K562 (cell line): ENCODE measurements at regions not wholly inside any gene's neighbourhood (a gene's known extent, or its start where the extent isn't known, plus 50 kb on each side); places are given as distances from the start of the nearest gene placed in this dataset.

Experiments
- BCL6 ChIP-seq: fragments of 250-450 bp; sonication (Bioruptor Pico); IDR thresholded peaks from 2 replicates; pipeline ENCODE4 v1.4.0; 2020
- ELF4 ChIP-seq: fragments of 450-650 bp; formaldehyde crosslinking; IDR thresholded peaks from 2 replicates; pipeline ENCODE4 v1.4.0; 2022; ENCODE audit warnings: missing genetic modification characterization
- EZH2 ChIP-seq: IDR thresholded peaks from 2 replicates; pipeline ENCODE4 v1.6.1; 2012; ENCODE audit warnings: low read depth, mild to moderate bottlenecking, inconsistent platforms, low read length, borderline replicate concordance
- XRCC4 ChIP-seq: IDR thresholded peaks from one replicate; pipeline ENCODE4 v1.6.1; 2011; ENCODE audit not compliant: insufficient read depth, insufficient read length; ENCODE audit errors: extremely low read depth
- ZNF12 ChIP-seq: sonication (generic); formaldehyde crosslinking; IDR thresholded peaks from 2 replicates; pipeline ENCODE4 v1.4.0; 2020; ENCODE audit warnings: mild to moderate bottlenecking, missing genetic modification reagents
- ZNF408 ChIP-seq: fragments of 250-450 bp; sonication (Bioruptor Pico); IDR thresholded peaks from 2 replicates; pipeline ENCODE4 v1.4.0; 2020; ENCODE audit warnings: low read depth, mild to moderate bottlenecking, moderate library complexity
- TF ChIP-seq, protein P1 (sequence below), 3 experiments: IDR thresholded peaks in 2 of 3; conservative IDR thresholded peaks in 1 of 3; 2 replicates each; pipeline ENCODE4 v1.5.1; 2011 to 2012; ENCODE audit warnings: low read length in 3 of 3, mild to moderate bottlenecking in 3 of 3, control low read depth in 2 of 3, improper control_type of control experiment in 1 of 3, inconsistent platforms in 1 of 3, low read depth in 1 of 3, mixed read lengths in 1 of 3, moderate library complexity in 1 of 3; ENCODE audit not compliant: insufficient read depth in 2 of 3
- TF ChIP-seq, protein P2 (sequence below): fragments of 150-350 bp; conservative IDR thresholded peaks from 2 replicates; pipeline ENCODE4 v1.6.1; 2014; ENCODE audit warnings: low read length
- TF ChIP-seq, protein P3 (sequence below): sonication (generic); formaldehyde crosslinking; IDR thresholded peaks from 2 replicates; pipeline ENCODE4 v1.9.0; 2022; ENCODE audit warnings: mild to moderate bottlenecking, missing genetic modification reagents
- TF ChIP-seq, protein P4 (sequence below): sonication (generic); formaldehyde crosslinking; IDR thresholded peaks from 2 replicates; pipeline ENCODE4 v1.8.1; 2023; ENCODE audit warnings: mild to moderate bottlenecking, missing genetic modification reagents

DNA sequence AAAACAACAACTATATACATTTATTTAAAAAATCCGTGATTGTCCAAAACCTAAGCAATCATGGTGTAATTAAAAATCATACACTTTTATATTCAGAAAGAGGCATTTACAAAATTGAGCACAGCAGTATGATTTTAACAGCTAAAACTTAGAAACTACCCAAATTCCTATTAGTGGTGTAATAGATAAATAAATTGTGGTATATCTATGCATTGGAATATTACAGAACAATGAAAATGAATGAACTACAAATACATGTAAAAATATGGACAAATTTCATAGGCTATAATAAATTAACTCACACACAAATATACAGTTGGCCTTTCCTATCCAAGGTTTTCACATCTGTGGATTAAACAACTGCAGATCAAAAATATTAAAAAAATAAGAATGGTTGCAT lies 700.5 kb upstream of the ARPP21 start:
- TF ChIP-seq ZNF12 (no peak), EZH2 (no peak), BCL6 (CRISPR knock-in tag) (no peak), ZNF408 (CRISPR knock-in tag) (no peak), XRCC4 (no peak), ELF4 (CRISPR knock-in tag) (no peak)
- TF ChIP-seq, protein P1, sequence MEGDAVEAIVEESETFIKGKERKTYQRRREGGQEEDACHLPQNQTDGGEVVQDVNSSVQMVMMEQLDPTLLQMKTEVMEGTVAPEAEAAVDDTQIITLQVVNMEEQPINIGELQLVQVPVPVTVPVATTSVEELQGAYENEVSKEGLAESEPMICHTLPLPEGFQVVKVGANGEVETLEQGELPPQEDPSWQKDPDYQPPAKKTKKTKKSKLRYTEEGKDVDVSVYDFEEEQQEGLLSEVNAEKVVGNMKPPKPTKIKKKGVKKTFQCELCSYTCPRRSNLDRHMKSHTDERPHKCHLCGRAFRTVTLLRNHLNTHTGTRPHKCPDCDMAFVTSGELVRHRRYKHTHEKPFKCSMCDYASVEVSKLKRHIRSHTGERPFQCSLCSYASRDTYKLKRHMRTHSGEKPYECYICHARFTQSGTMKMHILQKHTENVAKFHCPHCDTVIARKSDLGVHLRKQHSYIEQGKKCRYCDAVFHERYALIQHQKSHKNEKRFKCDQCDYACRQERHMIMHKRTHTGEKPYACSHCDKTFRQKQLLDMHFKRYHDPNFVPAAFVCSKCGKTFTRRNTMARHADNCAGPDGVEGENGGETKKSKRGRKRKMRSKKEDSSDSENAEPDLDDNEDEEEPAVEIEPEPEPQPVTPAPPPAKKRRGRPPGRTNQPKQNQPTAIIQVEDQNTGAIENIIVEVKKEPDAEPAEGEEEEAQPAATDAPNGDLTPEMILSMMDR (IDR thresholded peaks at IDR 0.05 in 2 of 3, conservative IDR thresholded peaks at IDR 0.05 in 1 of 3; ENCODE audit: insufficient read depth in 2 of 3, low read depth in 1 of 3, low read length in 3 of 3), result no peak
- TF ChIP-seq, protein P2, sequence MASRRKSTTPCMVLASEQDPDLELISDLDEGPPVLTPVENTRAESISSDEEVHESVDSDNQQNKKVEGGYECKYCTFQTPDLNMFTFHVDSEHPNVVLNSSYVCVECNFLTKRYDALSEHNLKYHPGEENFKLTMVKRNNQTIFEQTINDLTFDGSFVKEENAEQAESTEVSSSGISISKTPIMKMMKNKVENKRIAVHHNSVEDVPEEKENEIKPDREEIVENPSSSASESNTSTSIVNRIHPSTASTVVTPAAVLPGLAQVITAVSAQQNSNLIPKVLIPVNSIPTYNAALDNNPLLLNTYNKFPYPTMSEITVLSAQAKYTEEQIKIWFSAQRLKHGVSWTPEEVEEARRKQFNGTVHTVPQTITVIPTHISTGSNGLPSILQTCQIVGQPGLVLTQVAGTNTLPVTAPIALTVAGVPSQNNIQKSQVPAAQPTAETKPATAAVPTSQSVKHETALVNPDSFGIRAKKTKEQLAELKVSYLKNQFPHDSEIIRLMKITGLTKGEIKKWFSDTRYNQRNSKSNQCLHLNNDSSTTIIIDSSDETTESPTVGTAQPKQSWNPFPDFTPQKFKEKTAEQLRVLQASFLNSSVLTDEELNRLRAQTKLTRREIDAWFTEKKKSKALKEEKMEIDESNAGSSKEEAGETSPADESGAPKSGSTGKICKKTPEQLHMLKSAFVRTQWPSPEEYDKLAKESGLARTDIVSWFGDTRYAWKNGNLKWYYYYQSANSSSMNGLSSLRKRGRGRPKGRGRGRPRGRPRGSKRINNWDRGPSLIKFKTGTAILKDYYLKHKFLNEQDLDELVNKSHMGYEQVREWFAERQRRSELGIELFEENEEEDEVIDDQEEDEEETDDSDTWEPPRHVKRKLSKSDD, result no peak
- TF ChIP-seq, protein P3, sequence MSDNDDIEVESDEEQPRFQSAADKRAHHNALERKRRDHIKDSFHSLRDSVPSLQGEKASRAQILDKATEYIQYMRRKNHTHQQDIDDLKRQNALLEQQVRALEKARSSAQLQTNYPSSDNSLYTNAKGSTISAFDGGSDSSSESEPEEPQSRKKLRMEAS (CRISPR knock-in tag), result no peak
- TF ChIP-seq, protein P4, sequence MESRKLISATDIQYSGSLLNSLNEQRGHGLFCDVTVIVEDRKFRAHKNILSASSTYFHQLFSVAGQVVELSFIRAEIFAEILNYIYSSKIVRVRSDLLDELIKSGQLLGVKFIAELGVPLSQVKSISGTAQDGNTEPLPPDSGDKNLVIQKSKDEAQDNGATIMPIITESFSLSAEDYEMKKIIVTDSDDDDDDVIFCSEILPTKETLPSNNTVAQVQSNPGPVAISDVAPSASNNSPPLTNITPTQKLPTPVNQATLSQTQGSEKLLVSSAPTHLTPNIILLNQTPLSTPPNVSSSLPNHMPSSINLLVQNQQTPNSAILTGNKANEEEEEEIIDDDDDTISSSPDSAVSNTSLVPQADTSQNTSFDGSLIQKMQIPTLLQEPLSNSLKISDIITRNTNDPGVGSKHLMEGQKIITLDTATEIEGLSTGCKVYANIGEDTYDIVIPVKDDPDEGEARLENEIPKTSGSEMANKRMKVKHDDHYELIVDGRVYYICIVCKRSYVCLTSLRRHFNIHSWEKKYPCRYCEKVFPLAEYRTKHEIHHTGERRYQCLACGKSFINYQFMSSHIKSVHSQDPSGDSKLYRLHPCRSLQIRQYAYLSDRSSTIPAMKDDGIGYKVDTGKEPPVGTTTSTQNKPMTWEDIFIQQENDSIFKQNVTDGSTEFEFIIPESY (CRISPR knock-in tag), result no peak
